Fibroblast of peridontal ligament (primary cell): ENCODE measurements at regions not wholly inside any gene's neighbourhood (a gene's known extent, or its start where the extent isn't known, plus 50 kb on each side); places are given as distances from the start of the nearest gene placed in this dataset.
A peak's percentile ranks its signal among the peaks of the same experiment; 100 is the strongest.
"Not testable (repeated sequence)": the region's sequence is repeated elsewhere in the genome, so short reads cannot be mapped to it uniquely, and the experiment has no call there.

ENCODE experiments used
- DNase-seq: peaks from one replicate; pipeline ENCODE4 v3.0.0-alpha.2; 2010; ENCODE audit errors: extremely low read depth

- peak; percentile 66 for DNase-seq
Observed at GRCh38 chr13:85216576-85216975, 582.6 kb downstream of the SLITRK6 start.

- DNase-seq: no peak
Observed at GRCh38 chr13:85212692-85213091, 586.5 kb downstream of the SLITRK6 start.

- no peak for DNase-seq
Observed at GRCh38 chr13:85204668-85205344, 594.4 kb downstream of the SLITRK6 start.

GRCh38 chr13:85197431-85197830 is 601.8 kb downstream of the SLITRK6 start:
- DNase-seq: no peak

- no peak for DNase-seq
Observed at GRCh38 chr13:85194482-85194881, 604.7 kb downstream of the SLITRK6 start.

- DNase-seq: no peak
Observed at GRCh38 chr13:85191996-85192718, 607.1 kb downstream of the SLITRK6 start.

GRCh38 chr13:85186356-85187045 is 612.7 kb downstream of the SLITRK6 start:
- no peak for DNase-seq

- no peak for DNase-seq
Observed at GRCh38 chr13:85174291-85174690, 624.9 kb downstream of the SLITRK6 start.

- no peak for DNase-seq
Observed at GRCh38 chr13:85170372-85170771, 628.8 kb downstream of the SLITRK6 start.

GRCh38 chr13:85166891-85167290 is 632.3 kb downstream of the SLITRK6 start:
- peak; percentile 46 for DNase-seq

GRCh38 chr13:85163063-85163462 is 636.2 kb downstream of the SLITRK6 start:
- no peak for DNase-seq

- DNase-seq: no peak
Observed at GRCh38 chr13:85148009-85148408, 651.2 kb downstream of the SLITRK6 start.

GRCh38 chr13:85142351-85142927 is 656.8 kb downstream of the SLITRK6 start:
- no peak for DNase-seq

- DNase-seq: no peak
Observed at GRCh38 chr13:85141401-85141800, 657.8 kb downstream of the SLITRK6 start.

GRCh38 chr13:85140192-85140591 is 659.0 kb downstream of the SLITRK6 start:
- peak; percentile 6 for DNase-seq

GRCh38 chr13:85137516-85137915 is 661.7 kb downstream of the SLITRK6 start:
- no peak for DNase-seq

- no peak for DNase-seq
Observed at GRCh38 chr13:85132986-85133385, 666.2 kb downstream of the SLITRK6 start.

GRCh38 chr13:85123501-85123900 is 675.7 kb downstream of the SLITRK6 start:
- not testable (repeated sequence) for DNase-seq

- no peak for DNase-seq
Observed at GRCh38 chr13:85108356-85108755, 690.9 kb downstream of the SLITRK6 start.

GRCh38 chr13:85099245-85099644 is 700.0 kb downstream of the SLITRK6 start:
- DNase-seq: no peak

GRCh38 chr13:85095418-85096272 is 703.6 kb downstream of the SLITRK6 start:
- no peak for DNase-seq
